IPS DF 6.9 (cell line): ENCODE measurements at regions not wholly inside any gene's neighbourhood (a gene's known extent, or its start where the extent isn't known, plus 50 kb on each side); places are given as distances from the start of the nearest gene placed in this dataset.

Experiments used
- DNase-seq: peaks from one replicate; pipeline ENCODE4 v3.0.0-alpha.2; 2013; ENCODE audit warnings: low read depth, low spot score
- H3K27ac ChIP-seq: one replicate; pipeline ENCODE4 v1.5.1; 2013; ENCODE audit warnings: low read length, control low read depth
- H3K27me3 ChIP-seq: 2 replicates; pipeline ENCODE4 v1.6.1; 2013; ENCODE audit warnings: mild to moderate bottlenecking, low read length; ENCODE audit not compliant: control insufficient read depth, insufficient read depth
- H3K36me3 ChIP-seq: 2 replicates; pipeline ENCODE4 v1.6.1; 2013; ENCODE audit warnings: low read length; ENCODE audit not compliant: control insufficient read depth, insufficient read depth
- H3K4me1 ChIP-seq: 2 replicates; pipeline ENCODE4 v1.6.1; 2013; ENCODE audit warnings: low read length; ENCODE audit not compliant: control insufficient read depth, insufficient read depth
- H3K4me3 ChIP-seq: 2 replicates; pipeline ENCODE4 v1.5.1; 2013; ENCODE audit warnings: mild to moderate bottlenecking, low read length
- H3K9me3 ChIP-seq: 2 replicates; pipeline ENCODE4 v1.6.1; 2013; ENCODE audit warnings: low read length, inconsistent platforms; ENCODE audit not compliant: control insufficient read depth, insufficient read depth
- WGBS: extraction: QIAGEN DNeasy Blood & Tissue Kit; methylation state at CpG from one replicate; pipeline ENCODE4 v1.1.7; 2013; ENCODE audit warnings: mixed read lengths, missing lambda C conversion rate; ENCODE audit not compliant: insufficient read length, insufficient coverage; 5-methylcytosine and 5-hydroxymethylcytosine counted together

- no peak for DNase-seq
- no peaks in the 10 kb centered on the region for H3K9me3 ChIP-seq
- H3K36me3 ChIP-seq = no peaks in the 10 kb centered on the region
- H3K4me3 ChIP-seq = no peak overlapping the region
- H3K27me3 ChIP-seq = peaks cover 24% of the 10 kb centered on the region; the same call in 1 of the 2 replicates
- H3K4me1 ChIP-seq = peaks cover 9% of the 10 kb centered on the region
- no peak overlapping the region for H3K27ac ChIP-seq
- WGBS = no CpG with 5 or more reads among the region's 39 CpGs
Measured at GRCh38 chr12:132430838-132431774, 58.8 kb upstream of the FBRSL1 start.

GRCh38 chr12:132429946-132430643 is 59.9 kb upstream of the FBRSL1 start:
- Histone ChIP-seq H3K4me3 (no peak overlapping the region), H3K4me1 (peaks cover 9% of the 10 kb centered on the region), H3K27ac (no peak overlapping the region), H3K9me3 (no peaks in the 10 kb centered on the region), H3K27me3 (peaks cover 21% of the 10 kb centered on the region; the same call in 1 of the 2 replicates), H3K36me3 (no peaks in the 10 kb centered on the region)
- WGBS = no CpG with 5 or more reads among the region's 25 CpGs
- no peak for DNase-seq

GRCh38 chr12:132429602-132429945 is 60.4 kb upstream of the FBRSL1 start:
- no CpG with 5 or more reads among the region's 10 CpGs for WGBS
- Histone ChIP-seq H3K9me3 (no peaks in the 10 kb centered on the region), H3K4me1 (peaks cover 9% of the 10 kb centered on the region), H3K36me3 (no peaks in the 10 kb centered on the region), H3K27me3 (peaks cover 19% of the 10 kb centered on the region; the same call in 1 of the 2 replicates), H3K27ac (no peak overlapping the region), H3K4me3 (no peak overlapping the region)
- no peak for DNase-seq

DNA sequence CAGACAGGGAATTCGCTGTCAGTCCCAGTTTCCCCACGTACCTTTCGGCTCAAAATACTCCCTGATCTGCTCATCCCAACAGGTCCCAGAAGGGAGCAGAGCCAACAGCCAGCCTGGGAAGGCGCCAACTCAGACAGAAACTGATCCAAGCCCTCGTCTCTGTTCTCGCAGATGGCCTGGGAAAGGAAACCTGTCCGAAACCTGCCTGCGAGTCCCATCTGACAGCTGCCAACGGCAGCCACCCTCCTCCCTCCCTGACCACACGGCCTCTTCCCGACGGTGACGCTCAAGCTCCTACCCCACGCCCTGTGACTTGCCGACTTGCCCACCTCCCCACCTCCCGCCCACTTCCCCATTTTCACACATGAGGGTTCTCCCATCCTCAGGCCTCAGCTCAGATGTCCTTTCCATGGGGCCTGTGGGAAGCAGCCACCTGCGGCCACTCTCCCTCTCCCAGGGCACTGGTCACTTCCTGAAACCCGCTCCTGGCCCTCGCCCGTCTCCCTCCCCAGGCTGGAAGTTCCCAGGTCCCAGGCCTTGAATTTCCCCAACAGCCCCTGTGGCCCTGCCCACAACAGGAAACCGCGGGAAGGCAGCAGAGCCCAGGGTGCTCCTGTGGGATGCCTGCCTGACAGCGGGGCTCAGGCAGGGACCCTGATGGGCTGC is 60.9 kb upstream of the FBRSL1 start:
- H3K9me3 ChIP-seq = no peaks in the 10 kb centered on the region
- WGBS = no CpG with 5 or more reads among the region's 23 CpGs
- peaks cover 9% of the 10 kb centered on the region for H3K4me1 ChIP-seq
- no peak for DNase-seq
- H3K27me3 ChIP-seq = peaks cover 15% of the 10 kb centered on the region; the same call in 1 of the 2 replicates
- no peak overlapping the region for H3K4me3 ChIP-seq
- H3K36me3 ChIP-seq = no peaks in the 10 kb centered on the region
- H3K27ac ChIP-seq = no peak overlapping the region

DNA sequence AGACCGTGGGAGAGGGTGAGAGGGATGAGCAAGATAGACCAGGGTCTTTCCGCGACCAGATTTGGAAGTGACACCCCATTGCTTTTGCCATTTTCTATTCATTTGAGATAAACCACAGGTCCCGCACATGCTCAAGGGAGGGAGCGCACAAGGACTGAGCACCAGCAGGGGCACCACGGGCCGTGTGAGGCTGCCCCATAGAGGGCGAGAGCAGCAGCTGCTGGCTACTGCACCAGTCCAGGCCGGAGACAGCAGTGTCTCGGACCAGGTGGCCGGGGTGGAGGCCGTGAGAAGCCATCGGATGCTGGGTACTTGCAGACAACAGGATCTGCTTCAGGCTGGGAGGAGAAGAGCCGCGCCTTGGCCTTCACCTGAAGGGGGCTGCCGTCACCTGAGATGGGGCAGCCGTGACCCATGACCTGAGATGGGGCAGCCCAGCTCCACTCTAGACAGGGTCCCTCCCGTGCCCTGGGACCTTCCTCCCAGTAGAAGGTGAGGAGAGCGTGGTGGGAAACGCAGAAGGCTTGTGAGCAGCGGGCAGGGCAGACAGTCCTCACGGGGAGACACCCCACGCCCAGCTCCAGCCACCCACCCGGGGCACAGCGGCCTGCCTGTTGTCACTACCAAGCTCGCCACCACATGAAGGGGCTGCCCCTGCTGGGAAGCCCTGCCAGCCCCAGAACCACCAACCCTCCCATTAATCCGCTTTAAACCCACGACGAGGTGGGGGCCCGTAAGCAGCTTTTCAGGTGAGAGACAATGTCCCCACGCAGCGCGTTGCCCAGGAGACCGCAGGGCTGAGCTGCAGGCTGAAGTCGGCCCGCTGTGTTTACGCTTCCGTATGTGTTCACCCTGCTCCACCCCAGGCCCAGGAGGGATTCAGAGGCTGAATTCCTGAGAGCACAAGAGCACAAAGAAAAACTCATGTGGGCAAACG is 61.7 kb upstream of the FBRSL1 start:
- WGBS = no CpG with 5 or more reads among the region's 39 CpGs
- Histone ChIP-seq H3K27me3 (peaks cover 15% of the 10 kb centered on the region; the same call in 1 of the 2 replicates), H3K36me3 (no peaks in the 10 kb centered on the region; the same call in 1 of the 2 replicates), H3K27ac (no peak overlapping the region), H3K4me1 (peaks cover 9% of the 10 kb centered on the region), H3K9me3 (no peaks in the 10 kb centered on the region), H3K4me3 (no peak overlapping the region)
- DNase-seq = no peak

- DNase-seq = no peak
- Histone ChIP-seq H3K4me3 (no peak overlapping the region), H3K27me3 (peaks cover 15% of the 10 kb centered on the region; the same call in 1 of the 2 replicates), H3K36me3 (no peaks in the 10 kb centered on the region; the same call in 1 of the 2 replicates), H3K27ac (no peak overlapping the region), H3K4me1 (peaks cover 9% of the 10 kb centered on the region), H3K9me3 (no peaks in the 10 kb centered on the region)
- WGBS = no CpG with 5 or more reads among the region's 20 CpGs
Measured at GRCh38 chr12:132427174-132427768, 62.7 kb upstream of the FBRSL1 start.

- no CpG with 5 or more reads among the region's 34 CpGs for WGBS
- DNase-seq = no peak
- peaks cover 9% of the 10 kb centered on the region for H3K4me1 ChIP-seq
- no peaks in the 10 kb centered on the region for H3K9me3 ChIP-seq
- H3K27me3 ChIP-seq = peaks cover 19% of the 10 kb centered on the region
- no peaks in the 10 kb centered on the region; the same call in 1 of the 2 replicates for H3K36me3 ChIP-seq
- no peak overlapping the region for H3K4me3 ChIP-seq
- no peak overlapping the region for H3K27ac ChIP-seq
Measured at GRCh38 chr12:132426349-132427173, 63.4 kb upstream of the FBRSL1 start.

DNA sequence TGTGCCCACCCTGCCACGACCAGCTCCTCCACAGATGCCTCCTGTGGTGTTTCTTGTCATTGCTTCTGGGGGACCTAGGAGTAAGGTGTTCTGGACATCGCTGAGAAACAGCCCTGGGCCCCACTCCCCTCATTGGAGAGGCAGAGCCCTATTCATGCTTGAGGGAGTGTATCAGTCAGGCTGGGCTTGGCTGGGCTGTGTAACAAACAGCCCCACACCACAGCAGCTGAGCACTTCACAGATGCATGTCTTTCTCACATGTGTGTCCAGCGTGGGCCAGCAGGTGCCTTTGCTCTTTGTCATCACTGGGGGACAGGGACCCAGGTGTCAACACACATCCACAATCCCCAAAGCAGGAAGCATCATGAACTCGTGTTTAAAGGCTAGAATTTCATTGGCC is 65.1 kb upstream of the FBRSL1 start:
- peaks cover 5% of the 10 kb centered on the region; the same call in 1 of the 2 replicates for H3K4me1 ChIP-seq
- no peak overlapping the region for H3K27ac ChIP-seq
- H3K4me3 ChIP-seq = no peak overlapping the region
- WGBS = no CpG with 5 or more reads among the region's 4 CpGs
- peaks cover 21% of the 10 kb centered on the region for H3K27me3 ChIP-seq
- no peaks in the 10 kb centered on the region; the same call in 1 of the 2 replicates for H3K36me3 ChIP-seq
- DNase-seq = no peak
- H3K9me3 ChIP-seq = no peaks in the 10 kb centered on the region
